ENCODE measurements at regions not wholly inside any gene's neighbourhood (a gene's known extent, or its start where the extent isn't known, plus 50 kb on each side); places are given as distances from the start of the nearest gene placed in this dataset.

DNA sequence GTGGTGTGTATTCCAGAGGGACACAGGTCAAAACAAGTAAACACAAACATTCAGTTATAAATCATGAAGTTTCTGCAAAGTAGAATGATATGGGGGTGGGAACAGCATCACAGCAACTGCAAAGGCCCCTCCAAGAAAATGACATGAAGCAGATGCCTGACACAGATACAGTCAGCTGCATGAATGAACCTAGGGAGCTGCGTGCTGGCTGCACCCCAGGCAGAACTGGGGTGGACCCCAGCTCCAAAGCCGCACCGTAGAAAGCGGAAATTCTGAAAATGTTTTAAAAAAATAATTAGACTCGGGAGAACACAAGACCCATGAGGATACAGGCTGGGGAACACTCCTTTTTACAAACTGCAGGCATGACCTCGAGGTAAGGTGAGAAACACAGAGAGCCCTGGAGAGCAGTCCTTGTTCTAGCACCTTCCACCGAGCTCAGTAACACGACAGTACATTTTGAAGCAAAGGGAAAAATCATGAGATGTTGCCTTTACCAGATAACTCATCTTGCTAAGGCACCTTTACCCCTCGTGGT lies 323.8 kb downstream of the SOX9 start:
- no peaks in the 10 kb centered on the region for H3K27me3 ChIP-seq (replicated peaks)
- H3K4me3 ChIP-seq (ENCODE audit: low read depth, low read length), result no peak overlapping the region
- DNase-seq, result no peak
- H3K36me3 ChIP-seq (replicated peaks), result no peaks in the 10 kb centered on the region
- H3K27ac ChIP-seq, result no peak overlapping the region
- TF ChIP-seq, protein P1, sequence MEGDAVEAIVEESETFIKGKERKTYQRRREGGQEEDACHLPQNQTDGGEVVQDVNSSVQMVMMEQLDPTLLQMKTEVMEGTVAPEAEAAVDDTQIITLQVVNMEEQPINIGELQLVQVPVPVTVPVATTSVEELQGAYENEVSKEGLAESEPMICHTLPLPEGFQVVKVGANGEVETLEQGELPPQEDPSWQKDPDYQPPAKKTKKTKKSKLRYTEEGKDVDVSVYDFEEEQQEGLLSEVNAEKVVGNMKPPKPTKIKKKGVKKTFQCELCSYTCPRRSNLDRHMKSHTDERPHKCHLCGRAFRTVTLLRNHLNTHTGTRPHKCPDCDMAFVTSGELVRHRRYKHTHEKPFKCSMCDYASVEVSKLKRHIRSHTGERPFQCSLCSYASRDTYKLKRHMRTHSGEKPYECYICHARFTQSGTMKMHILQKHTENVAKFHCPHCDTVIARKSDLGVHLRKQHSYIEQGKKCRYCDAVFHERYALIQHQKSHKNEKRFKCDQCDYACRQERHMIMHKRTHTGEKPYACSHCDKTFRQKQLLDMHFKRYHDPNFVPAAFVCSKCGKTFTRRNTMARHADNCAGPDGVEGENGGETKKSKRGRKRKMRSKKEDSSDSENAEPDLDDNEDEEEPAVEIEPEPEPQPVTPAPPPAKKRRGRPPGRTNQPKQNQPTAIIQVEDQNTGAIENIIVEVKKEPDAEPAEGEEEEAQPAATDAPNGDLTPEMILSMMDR (IDR thresholded peaks at IDR 0.05; ENCODE audit: low read depth, low read length, missing control alignments), result no peak
- in situ Hi-C loops (cut with HindIII; ENCODE audit: low pct_ligation_motif_present, low sequenced_read_pairs), result no loop called here

DNA sequence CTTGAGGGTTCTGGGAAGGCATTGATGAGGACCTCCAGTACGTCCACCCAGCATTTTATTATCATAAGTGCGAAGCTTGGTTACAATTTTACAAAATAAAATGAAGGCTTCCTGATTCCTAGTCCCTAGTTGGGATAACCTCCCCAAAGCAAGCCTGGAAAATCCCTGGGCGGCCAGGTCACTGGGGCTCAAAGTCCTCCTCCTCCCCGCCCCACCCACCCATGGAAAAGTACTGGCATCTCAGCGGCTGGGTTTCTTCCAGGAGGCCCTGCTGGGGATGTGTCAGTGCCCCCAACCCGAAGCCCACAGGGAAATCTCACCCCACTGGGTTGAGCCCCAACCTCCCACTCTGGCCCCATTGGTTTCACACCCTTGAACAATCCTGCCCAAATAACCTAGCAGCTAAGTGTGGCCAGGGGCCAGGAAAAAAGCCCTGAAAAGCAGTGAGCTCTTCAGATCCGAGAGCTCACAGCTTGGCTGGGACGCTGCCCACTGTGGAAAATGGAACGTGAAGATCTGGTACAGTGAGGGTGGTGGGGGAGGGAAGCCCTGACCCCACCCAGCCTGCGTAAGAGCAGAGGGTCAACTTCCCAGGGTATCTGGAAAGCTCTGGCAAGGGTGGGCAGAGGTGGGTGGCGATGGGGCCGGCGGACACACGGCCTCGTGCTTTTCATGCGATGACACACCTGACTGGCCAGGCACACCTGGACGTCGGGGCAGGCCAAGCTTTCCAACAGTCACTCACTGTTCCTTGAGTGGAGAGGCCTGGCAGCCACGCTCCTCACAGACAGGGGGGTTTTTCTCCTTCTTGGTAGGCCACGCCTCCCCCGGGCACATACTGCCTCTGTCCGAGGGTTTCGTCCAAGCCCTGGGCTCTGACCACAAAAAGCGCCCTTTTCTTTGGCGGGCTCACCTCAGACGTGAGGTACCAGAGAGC lies 324.5 kb downstream of the SOX9 start:
- no peaks in the 10 kb centered on the region for H3K27me3 ChIP-seq (replicated peaks)
- TF ChIP-seq, protein P1 (IDR thresholded peaks at IDR 0.05; ENCODE audit: low read depth, low read length, missing control alignments), result no peak
- H3K27ac ChIP-seq, result no peak overlapping the region
- no peaks in the 10 kb centered on the region for H3K36me3 ChIP-seq (replicated peaks)
- no peak overlapping the region for H3K4me3 ChIP-seq (ENCODE audit: low read depth, low read length)
- DNase-seq, result no peak
- in situ Hi-C loops (cut with HindIII; ENCODE audit: low pct_ligation_motif_present, low sequenced_read_pairs), result no loop called here

DNA sequence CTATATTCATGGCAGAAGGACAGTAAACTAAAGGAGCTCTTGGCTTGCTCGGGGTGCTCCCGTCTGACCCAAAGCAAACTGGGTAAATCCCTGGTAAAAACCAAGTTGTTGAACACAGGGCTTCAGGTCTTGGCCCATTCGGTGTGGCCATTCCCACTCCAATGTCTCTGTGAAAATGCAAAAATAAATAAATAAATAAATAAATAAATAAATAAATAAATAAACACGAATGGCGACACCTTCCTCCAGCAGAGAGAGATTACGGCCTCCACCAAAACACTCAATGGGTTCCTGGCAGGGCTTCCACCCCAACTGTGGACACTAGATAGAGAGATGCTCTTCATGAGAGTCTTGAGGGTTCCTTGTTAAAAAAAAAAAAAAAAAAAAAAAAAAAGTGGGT lies 325.3 kb downstream of the SOX9 start:
- H3K27ac ChIP-seq, result no peak overlapping the region
- in situ Hi-C loops (cut with HindIII; ENCODE audit: low pct_ligation_motif_present, low sequenced_read_pairs), result no loop called here
- TF ChIP-seq, protein P1 (IDR thresholded peaks at IDR 0.05; ENCODE audit: low read depth, low read length, missing control alignments), result no peak
- no peak overlapping the region for H3K4me3 ChIP-seq (ENCODE audit: low read depth, low read length)
- DNase-seq, result no peak
- no peaks in the 10 kb centered on the region for H3K36me3 ChIP-seq (replicated peaks)
- no peaks in the 10 kb centered on the region for H3K27me3 ChIP-seq (replicated peaks)

DNA sequence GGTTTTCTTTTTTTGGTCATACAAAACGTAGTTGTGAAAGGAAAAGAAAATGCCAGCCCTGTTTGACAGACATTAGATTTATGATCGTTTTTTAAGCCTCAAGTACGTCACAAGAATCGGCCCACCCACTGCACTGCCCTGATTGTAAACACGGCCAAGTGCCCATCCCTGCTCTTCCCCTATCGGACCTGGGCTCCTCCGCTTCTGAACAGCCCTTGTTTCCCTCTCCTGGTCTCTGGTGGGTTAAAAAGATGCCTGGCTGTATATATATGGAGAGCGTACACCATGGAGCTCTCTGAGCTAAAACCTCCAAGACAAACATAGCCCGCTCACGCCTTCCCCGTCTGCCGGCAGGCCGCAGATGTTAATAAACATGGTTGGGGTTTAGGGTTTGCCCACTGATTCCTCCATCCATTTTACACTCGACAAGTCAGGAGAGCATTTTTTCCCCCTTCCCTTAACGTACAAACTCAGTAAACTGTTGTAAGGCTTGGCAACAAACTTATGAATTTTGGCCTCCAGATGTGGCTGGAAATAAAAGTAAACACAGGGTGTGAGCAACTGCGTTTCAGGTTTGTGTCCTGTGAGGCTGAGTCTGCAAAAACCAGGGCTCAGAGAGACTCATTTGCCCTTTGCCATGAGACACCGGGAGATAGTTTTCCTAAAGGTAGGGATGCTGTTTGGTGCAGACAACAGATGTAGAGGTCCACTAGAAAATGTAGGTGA lies 325.9 kb downstream of the SOX9 start:
- H3K4me3 ChIP-seq (ENCODE audit: low read depth, low read length), result no peak overlapping the region
- H3K27ac ChIP-seq, result no peak overlapping the region
- DNase-seq, result no peak
- H3K36me3 ChIP-seq (replicated peaks), result no peaks in the 10 kb centered on the region
- TF ChIP-seq, protein P1 (IDR thresholded peaks at IDR 0.05; ENCODE audit: low read depth, low read length, missing control alignments), result no peak
- no peaks in the 10 kb centered on the region for H3K27me3 ChIP-seq (replicated peaks)
- in situ Hi-C loops (cut with HindIII; ENCODE audit: low pct_ligation_motif_present, low sequenced_read_pairs), result no loop called here

DNA sequence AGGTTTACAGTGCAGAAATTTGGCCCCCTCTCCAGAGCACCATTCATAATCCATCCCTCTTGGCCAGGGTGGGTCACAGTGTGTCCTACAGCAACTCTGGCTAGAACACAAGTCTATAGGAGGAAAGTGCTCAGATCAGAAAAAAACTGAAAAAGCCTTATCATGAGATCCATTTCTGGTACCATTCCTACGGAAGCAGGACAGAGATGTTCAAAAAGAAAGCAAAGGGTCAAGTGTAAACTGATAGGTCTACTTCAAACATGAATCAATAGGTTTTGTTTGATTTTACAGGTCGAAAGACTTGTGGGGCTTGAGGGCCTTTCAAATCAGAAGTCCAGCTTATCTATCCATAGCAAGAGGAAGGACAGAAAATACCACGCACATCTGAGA lies 326.4 kb downstream of the SOX9 start:
- TF ChIP-seq, protein P1 (IDR thresholded peaks at IDR 0.05; ENCODE audit: low read depth, low read length, missing control alignments), result no peak
- Histone ChIP-seq H3K27me3 (replicated peaks) (no peaks in the 10 kb centered on the region), H3K27ac (no peak overlapping the region), H3K36me3 (replicated peaks) (no peaks in the 10 kb centered on the region), H3K4me3 (ENCODE audit: low read depth, low read length) (no peak overlapping the region)
- no peak for DNase-seq
- in situ Hi-C loops (cut with HindIII; ENCODE audit: low pct_ligation_motif_present, low sequenced_read_pairs), result no loop called here

Measured in brain microvascular endothelial cell (primary cell).